ENCODE measurements at regions not wholly inside any gene's neighbourhood (a gene's known extent, or its start where the extent isn't known, plus 50 kb on each side); places are given as distances from the start of the nearest gene placed in this dataset.

DNA sequence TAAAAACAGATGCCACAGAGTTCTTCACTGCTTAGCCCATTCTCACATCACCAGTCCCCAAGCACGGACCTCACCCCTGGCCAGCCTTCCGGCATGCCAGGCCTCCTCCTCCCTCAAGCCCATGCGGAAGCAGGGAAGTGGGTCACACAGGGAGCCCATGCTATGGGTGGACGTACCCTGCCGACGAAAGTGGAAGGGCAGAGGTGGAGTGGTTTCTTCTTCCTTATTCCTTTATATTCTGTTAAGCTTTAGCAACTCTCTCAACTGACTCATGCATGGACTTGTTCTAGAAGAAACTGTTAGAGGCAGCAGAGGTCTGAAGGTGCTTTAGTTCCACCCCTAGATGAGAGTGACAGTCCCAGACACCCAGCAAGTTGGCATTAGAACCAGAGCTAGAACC, 118.6 kb downstream of the LY86 start:
- TF ChIP-seq, protein P1, sequence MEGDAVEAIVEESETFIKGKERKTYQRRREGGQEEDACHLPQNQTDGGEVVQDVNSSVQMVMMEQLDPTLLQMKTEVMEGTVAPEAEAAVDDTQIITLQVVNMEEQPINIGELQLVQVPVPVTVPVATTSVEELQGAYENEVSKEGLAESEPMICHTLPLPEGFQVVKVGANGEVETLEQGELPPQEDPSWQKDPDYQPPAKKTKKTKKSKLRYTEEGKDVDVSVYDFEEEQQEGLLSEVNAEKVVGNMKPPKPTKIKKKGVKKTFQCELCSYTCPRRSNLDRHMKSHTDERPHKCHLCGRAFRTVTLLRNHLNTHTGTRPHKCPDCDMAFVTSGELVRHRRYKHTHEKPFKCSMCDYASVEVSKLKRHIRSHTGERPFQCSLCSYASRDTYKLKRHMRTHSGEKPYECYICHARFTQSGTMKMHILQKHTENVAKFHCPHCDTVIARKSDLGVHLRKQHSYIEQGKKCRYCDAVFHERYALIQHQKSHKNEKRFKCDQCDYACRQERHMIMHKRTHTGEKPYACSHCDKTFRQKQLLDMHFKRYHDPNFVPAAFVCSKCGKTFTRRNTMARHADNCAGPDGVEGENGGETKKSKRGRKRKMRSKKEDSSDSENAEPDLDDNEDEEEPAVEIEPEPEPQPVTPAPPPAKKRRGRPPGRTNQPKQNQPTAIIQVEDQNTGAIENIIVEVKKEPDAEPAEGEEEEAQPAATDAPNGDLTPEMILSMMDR (IDR thresholded peaks at IDR 0.05): no peak
- TF ChIP-seq EZH2 (IDR thresholded peaks at IDR 0.05): no peak

Measured in neural progenitor cell (in vitro differentiated cells).